VCaP (cell line): ENCODE measurements at regions not wholly inside any gene's neighbourhood (a gene's known extent, or its start where the extent isn't known, plus 50 kb on each side); places are given as distances from the start of the nearest gene placed in this dataset.

Experiments used
- H3K27ac ChIP-seq: fragments of 450-650 bp; 2 replicates; pipeline ENCODE4 v1.5.1; 2017
- TF ChIP-seq, protein P1 (sequence below): fragments of 450-650 bp; conservative IDR thresholded peaks from 2 replicates; pipeline ENCODE4 v1.5.1; 2017; ENCODE audit warnings: mild to moderate bottlenecking, moderate library complexity

GRCh38 chr15:98519767-98520550, 128.4 kb upstream of the IGF1R start:
- H3K27ac ChIP-seq = no peak overlapping the region
- TF ChIP-seq, protein P1, sequence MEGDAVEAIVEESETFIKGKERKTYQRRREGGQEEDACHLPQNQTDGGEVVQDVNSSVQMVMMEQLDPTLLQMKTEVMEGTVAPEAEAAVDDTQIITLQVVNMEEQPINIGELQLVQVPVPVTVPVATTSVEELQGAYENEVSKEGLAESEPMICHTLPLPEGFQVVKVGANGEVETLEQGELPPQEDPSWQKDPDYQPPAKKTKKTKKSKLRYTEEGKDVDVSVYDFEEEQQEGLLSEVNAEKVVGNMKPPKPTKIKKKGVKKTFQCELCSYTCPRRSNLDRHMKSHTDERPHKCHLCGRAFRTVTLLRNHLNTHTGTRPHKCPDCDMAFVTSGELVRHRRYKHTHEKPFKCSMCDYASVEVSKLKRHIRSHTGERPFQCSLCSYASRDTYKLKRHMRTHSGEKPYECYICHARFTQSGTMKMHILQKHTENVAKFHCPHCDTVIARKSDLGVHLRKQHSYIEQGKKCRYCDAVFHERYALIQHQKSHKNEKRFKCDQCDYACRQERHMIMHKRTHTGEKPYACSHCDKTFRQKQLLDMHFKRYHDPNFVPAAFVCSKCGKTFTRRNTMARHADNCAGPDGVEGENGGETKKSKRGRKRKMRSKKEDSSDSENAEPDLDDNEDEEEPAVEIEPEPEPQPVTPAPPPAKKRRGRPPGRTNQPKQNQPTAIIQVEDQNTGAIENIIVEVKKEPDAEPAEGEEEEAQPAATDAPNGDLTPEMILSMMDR = no peak

- TF ChIP-seq, protein P1 = no peak
- H3K27ac ChIP-seq = no peak overlapping the region
Observed at GRCh38 chr15:98522127-98522526, 126.2 kb upstream of the IGF1R start.

- H3K27ac ChIP-seq = no peak overlapping the region
- TF ChIP-seq, protein P1 = no peak
Observed at GRCh38 chr15:98523912-98524662, 124.3 kb upstream of the IGF1R start.

- H3K27ac ChIP-seq = no peak overlapping the region
Observed at GRCh38 chr15:98524838-98525660, 123.3 kb upstream of the IGF1R start.

GRCh38 chr15:98525661-98526001, 122.7 kb upstream of the IGF1R start:
- TF ChIP-seq, protein P1 = no peak

More at GRCh38 chr15:98524838-98525660, 123.3 kb upstream of the IGF1R start:
- TF ChIP-seq, protein P1 = no peak

DNA sequence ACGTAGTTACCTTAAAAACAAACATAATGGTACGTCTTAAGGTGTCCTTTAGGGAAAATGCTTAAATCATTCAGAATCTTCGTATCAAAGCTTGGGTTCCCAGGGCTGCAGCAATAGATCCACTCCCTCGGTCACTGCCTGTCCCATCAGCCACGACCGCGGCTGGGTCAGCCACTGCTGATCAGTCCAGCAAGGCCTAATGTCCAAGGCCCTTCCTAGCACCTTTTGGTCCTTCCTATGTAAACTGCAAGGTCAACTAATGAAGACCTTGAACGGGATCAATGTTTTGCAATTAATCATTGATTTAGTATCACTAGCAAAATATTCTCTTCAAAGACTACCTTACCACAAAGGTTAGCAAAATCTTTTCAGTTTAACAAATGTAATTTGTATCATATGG, 122.2 kb upstream of the IGF1R start:
- TF ChIP-seq, protein P1 = no peak
- H3K27ac ChIP-seq = no peak overlapping the region

More at GRCh38 chr15:98525661-98526001, 122.7 kb upstream of the IGF1R start:
- no peak overlapping the region for H3K27ac ChIP-seq
